ENCODE measurements at regions not wholly inside any gene's neighbourhood (a gene's known extent, or its start where the extent isn't known, plus 50 kb on each side); places are given as distances from the start of the nearest gene placed in this dataset.

DNA sequence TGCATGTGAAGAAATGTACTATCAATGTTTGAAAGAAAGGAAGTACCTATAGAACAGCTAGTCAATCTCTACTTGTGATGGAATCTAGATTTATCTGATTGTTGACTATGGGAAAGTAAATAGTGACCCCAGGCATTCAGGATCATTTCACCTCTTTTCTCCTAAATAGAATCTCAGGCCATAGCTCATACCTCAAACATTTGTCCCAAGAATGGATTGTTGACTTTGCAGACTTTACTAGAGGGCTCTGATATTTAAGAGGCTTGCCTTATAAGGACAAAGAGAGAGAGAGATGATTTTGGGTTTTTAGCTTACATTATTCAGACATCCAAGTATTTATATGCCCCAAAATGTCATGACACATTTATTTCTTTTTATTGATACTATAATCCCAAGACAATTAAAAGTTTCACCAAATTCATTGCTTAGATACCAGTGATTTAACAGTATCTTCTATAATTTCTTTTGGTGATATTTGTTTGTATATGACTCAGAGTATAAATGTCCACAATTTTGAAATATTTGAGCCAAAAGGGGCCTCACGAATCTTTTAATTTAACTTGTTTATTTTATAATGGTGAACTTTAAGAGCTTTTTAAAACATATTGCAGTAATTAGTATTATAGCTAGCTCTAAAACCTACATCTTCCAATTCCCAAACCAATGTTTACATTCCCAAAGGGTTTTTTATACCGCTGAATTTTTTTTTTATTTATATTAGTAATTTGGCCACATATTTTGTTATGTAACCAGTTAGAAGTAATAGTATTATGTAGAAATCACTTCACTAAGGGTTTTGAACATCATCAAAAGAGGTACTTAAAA lies 614.1 kb downstream of the PCDH7 start:
- no peak for FAIRE-seq
- no peak for DNase-seq (ENCODE audit: insufficient read length, low spot score)

DNA sequence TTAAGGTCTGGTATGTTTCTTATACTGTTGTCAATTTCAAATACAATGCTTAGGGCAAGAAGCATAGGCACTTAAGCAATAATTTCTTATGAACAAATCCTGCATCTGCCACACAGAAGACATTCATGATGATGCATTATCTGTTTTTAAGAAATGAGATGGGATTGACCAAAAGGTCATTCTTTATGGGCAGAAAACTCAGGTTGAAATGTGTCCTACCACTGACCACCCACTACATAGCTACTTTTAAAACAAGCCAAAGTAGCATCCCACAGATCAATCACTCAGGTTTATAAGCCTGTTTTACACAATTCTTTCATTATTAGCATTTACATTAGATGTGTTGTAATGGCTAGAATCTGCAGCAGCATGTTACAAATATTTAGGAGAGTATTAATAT lies 617.8 kb downstream of the PCDH7 start:
- DNase-seq (ENCODE audit: insufficient read length, low spot score) (no peak), FAIRE-seq (no peak)

DNA sequence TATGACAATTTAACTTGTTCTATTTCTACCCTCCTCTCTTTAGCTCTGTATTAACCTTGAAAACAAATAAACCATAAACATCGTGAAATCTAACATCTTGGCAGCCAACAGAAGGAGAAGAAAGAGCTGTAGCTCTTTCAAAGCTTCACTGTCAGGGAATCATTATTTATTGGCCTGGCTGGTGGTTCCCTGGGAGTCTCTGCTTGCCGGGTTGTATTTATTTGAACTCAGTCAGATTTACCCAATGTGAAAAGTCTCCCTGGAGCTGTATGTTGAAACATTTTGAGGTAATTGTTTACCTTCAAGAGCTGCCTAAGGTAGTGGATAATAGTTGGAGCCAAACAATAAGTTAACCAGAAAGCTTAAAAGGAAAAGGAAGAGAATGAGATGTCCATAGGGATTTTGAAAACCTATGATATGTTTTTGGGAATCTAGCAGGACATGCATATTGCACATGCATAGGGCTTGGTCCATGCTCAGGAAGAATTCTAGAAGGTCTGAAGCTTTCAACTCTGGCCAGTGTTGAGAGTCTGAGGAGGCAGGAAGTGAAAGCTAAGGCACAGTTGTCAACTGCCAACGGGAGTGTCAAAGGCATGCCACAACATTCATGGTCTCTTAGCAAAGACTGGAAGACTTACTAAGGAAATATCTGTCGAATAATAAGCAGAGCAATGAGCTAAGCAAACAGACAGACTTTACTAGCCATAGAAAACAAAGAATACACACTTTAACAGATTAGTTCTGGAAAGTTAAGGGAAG lies 621.6 kb downstream of the PCDH7 start:
- FAIRE-seq (no peak), DNase-seq (ENCODE audit: insufficient read length, low spot score) (no peak)

DNA sequence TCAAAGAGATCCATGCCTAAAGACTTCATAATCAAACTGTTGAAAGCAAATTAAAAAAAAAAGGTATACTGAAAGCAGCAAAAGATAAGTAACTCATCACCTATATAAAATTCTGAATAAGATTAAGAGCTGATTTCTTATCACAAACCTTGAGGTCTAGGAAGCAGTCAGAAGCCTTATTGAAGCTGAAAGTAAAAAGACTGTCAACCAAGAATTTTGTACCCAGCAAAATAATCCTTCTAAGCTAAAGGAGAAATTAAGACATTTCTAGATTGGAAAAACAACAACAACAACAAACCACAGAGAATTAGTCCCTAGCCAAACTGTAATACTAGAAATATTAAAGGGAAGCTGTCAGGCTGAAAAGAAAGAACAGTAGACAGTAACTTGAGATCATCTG lies 622.9 kb downstream of the PCDH7 start:
- no peak for FAIRE-seq
- DNase-seq (ENCODE audit: insufficient read length, low spot score): no peak

DNA sequence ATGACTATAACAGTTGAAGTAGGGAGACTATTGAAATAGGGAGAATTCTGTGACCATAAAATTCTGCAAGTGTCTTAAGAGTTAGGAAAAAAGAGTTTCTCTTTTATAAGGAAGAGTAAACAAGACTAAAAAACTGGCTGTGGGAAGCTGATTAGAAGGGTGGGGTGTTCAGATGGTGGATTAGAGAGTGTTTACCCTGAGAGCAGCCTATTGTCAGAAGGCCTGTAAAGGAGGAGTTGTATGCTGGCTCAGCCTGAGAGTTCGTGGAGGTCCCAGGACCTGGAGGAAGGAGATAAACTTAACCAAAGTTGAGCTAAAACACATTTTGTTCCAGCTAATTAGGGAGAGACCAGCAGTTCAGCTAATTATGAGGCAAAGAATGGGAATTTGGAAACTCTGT lies 629.7 kb downstream of the PCDH7 start:
- FAIRE-seq: no peak
- no peak for DNase-seq (ENCODE audit: insufficient read length, low spot score)

DNA sequence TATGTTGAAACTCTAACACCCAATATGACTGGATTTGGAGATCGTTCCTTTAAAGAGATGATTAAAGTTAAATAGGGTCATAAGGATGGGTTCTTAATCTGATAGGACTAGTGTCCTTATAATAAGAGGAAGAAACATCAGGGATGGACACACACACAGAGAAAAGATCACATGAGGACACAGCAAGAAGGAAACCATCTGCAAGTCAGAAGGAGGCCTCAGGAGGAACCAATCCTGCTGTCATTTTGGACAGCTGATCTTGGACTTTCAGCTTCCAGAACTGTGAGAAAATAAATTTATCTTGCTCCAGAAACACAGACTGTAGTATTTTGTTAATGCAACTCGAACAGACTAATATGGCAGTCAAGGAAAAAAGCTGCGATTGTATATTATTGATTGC lies 631.5 kb downstream of the PCDH7 start:
- no peak for FAIRE-seq

DNA sequence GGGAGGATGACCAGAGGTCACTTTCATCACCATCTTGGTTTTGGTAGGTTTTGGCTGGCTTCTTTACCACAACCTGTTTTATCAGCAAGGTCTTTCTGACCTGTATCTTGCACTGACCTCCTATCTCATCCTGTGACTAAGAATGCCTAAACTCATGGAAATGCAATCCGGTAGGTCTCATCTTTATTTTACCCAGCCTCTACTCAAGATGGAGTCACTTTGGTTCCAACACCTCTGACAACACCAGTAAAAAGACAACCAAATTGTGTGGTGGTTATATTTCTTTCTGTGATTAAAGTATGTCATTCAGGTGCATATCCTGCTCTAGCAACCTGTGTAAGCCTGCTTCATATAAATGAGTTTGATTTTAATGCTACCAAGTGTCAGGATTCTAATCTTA lies 636.7 kb downstream of the PCDH7 start:
- FAIRE-seq: no peak
- no peak for DNase-seq (ENCODE audit: insufficient read length, low spot score)

More for the DNA sequence above, 631.5 kb downstream of the PCDH7 start:
- no peak for DNase-seq (ENCODE audit: insufficient read length, low spot score)

DNA sequence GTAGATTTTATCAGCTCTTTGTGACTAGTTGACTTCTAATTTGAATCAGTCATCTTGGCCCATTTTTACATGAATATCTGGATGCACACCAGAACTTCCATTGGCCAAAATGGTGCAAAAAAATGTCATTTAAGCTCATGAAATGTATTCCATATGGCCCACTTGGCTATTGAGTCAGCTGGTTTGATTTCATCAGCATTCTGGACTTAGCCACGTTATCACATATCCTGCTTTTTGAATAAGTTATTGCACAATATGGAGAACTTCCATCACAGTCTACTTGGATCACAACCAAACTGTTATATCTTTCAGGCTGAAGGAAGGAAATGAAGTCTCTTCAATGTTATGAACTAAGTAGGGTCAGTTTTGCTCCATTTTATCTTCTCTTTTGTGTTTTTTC lies 640.6 kb downstream of the PCDH7 start:
- no peak for DNase-seq (ENCODE audit: insufficient read length, low spot score)
- no peak for FAIRE-seq

DNA sequence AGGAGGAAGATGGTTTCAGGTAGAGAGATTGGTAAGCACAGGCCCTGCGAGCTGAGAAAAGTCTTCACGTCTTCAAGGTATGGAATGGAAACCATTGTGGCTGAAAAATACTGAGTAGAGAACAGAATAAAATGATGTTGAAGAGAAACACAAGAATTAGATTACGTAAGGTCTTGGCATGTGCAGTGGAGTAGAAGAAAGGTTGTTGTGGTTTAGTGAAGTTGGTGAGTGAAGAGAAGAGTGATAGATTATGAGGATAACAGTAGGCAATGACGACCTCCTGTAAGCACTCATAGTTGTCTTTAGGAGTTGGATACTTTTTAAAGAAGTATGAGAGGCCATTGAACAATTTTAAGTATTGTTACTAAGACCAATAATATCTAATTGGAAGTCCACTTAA lies 642.6 kb downstream of the PCDH7 start:
- FAIRE-seq (no peak), DNase-seq (ENCODE audit: insufficient read length, low spot score) (no peak)

DNA sequence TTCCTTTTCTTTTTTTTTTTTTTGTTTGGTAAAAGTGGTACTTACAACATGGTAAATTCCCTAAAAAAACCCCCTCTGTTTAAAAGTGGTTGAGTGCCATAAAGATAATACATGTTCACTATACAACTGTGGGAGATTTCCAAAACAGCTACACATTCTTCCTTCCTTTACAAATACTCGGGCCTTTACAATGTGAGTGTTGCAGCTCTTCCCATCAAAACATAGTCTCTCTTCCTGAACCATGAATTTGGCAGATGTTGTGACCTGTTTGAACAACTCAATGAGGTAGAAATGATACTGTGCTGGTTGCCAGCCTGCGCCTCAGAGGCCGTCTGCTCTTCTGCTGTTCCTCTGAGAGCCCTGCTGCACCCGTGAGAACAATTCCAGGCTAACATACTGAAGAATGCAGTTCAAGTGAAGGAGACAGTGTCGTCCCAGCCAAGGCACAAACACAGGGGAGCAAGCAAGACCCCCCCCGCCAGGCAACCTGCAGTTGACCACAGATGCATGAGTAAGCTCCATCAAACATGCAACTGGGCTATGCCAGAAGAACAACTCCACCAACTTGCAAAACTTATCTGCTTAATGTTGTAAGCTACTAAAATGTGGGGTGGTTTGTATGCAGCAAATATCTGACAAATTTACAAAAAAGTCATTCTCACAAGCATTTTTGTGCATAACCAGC lies 645.0 kb downstream of the PCDH7 start:
- FAIRE-seq: no peak
- no peak for DNase-seq (ENCODE audit: insufficient read length, low spot score)

DNA sequence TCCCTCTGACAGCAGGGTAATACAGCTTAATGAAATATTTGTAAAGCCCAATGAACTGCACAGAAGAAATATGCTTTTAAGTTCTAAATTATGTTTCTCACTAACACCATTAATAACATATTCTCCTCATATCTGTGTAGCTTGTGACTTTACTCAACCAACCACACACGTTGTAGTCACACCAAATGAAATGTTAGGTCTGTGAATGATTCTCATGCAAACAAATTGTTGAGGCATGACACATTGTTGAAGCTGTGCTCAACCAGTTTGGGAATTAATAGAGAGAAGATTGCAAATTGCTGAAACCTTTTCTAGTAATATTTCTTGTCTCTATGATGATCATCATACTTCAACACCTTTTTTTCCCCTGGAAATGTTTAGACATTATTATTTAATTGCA lies 645.9 kb downstream of the PCDH7 start:
- FAIRE-seq: no peak

DNA sequence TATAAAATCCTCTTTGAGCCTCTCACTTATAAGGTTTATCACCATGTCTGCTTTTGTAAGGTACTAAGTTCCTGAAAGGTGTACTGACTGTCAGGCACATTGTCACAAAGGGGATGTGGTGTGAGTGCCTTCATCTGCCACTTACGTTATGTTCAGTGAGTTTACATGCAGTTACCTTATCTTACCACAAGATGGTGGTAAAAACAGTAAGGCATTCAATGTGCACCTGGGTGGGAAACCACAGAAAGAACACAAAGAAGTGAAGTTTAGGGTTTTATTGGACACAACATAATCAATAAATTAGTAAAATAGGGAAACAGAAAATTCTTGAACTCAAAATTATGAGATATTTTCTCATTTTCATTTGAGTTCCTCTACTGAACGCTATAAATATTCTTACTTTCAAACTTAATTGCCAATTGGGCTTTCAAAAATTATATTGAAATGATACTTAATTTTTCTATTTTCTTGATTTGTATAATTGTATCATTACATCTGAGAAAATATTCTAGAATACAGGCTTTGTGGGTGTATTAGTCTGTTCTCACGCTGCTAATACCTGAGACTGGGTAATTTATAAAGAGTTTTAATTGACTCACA lies 650.8 kb downstream of the PCDH7 start:
- peak; percentile 3 for DNase-seq (ENCODE audit: insufficient read length, low spot score)

More for the DNA sequence above, 645.9 kb downstream of the PCDH7 start:
- DNase-seq (ENCODE audit: insufficient read length, low spot score): no peak

DNA sequence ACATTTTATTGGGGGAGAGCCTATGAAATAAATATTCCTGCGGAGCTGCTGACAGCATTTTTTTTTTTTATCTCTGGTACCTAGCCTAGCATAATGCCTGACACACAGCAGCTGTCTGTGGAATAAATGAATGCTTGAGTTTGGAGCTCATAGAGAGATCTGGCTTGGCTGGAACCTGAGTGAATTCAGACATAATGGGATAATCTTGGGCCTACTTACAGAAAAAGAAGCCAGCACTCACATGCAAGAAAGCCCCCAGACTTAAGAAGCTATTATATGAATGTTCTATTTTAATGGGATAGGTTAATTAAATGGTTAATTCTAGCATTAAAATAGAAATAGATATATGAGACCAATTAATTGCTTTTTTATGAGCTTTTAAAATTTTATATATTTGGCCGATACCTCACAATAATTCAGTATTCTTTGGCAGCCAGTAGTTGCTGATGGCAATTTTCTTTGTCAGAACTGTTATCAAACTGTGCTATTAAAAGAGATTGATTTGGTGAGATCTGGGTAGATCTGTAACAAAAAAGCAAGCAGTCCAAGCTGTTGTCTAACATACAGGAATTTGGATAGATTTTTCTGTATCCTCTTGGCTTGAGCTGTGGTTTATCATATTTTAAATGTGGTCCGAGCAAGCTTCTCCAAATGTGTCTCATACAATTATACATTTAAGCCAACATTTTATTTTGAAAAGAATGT lies 654.2 kb downstream of the PCDH7 start:
- FAIRE-seq (no peak), DNase-seq (ENCODE audit: insufficient read length, low spot score) (no peak)

More for the DNA sequence above, 650.8 kb downstream of the PCDH7 start:
- no peak for FAIRE-seq

DNA sequence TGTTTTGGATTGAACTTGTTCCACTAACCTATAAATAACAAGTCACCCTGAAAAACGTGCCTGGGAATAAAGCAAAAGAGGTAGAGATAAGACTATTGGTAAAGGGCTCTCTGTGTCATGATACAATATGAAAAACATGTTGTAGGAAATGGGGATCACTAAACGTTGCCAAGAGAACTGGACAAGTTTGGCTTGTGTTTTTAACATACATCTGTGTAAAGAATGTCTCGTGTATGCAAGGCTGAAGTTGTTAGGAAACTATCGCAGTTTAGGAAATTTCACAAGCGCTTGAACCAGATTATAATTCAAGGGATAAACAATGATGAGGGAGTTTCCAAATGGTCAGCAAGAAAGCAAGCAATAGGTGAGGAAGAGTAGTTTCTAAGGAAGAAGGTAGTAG lies 655.8 kb downstream of the PCDH7 start:
- FAIRE-seq (no peak), DNase-seq (ENCODE audit: insufficient read length, low spot score) (no peak)

DNA sequence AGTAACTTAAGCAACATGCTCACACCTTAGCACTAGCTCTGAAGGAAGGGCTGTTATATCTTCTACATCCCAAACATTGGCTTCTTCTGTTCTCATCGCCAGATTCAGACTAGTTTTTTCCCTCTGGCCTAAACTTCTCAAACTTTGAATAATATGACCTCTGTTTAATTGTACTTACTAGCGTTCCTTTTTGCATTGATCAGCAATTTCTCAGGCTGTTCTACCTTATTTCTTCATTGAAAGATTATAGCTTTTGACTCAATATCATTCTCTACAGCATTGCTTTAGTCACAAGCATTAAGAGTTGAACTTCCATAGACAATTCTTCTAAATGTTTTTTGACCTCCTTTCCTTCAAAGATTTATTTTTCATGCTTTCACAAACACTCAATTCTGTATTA lies 659.2 kb downstream of the PCDH7 start:
- FAIRE-seq: no peak

DNA sequence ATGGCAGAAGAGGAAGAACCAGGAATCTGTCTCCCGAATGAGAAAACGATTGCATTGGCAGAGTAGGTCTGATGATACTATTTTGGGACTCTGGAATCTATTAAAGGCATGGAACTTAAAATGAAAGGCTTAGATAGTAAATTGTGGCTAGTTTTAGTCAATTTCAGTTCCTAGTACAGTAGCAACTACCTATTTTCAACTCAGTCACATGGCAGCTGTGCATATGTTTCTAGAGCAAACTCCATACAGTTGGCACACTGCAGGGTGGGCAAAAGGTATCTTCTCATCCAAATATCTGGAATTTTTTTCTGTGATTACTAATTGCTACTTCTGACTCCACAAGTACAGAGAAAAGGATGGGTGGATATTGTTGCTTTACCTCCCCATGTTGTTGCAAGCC lies 663.6 kb downstream of the PCDH7 start:
- FAIRE-seq: no peak
- no peak for DNase-seq (ENCODE audit: insufficient read length, low spot score)

More for the DNA sequence above, 659.2 kb downstream of the PCDH7 start:
- DNase-seq (ENCODE audit: insufficient read length, low spot score): no peak

DNA sequence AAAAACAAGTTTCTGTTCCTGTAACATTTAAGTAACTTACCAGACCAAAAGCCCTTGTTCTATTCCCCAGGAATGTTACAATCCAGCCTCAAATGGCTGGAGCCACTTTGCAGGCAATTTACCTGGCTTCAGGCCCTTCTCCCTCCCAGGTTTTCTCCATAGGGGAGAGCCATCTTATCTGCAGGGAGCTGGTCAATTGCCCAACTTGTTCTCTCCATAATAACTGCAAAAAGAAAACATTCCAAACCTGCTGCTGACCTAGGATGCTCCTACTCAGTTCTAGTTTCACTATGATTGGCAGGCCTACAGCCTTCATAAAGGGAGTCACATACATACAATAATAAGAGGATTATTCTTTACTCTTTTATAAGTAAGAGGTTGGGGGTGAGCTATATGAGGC lies 670.7 kb downstream of the PCDH7 start:
- FAIRE-seq: no peak

DNA sequence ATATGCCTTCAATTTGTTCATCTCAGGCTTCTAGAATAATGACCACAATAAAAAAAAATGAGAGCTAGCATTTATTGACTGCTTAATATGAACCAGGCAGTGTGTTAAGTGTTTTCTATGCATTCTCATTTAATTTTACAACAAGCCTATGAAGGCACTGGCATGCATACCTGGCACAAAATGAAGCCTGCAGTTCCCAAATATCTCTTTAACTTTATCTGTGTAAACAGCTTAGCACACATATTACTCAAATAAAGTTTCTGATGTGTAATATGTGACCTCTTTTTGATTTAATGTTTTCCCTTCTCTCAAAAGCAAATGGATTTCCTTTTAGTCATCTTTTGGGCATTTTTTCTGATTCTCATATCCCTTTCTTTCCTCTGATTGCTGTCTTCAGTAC lies 671.8 kb downstream of the PCDH7 start:
- FAIRE-seq (no peak), DNase-seq (ENCODE audit: insufficient read length, low spot score) (no peak)

More for the DNA sequence above, 670.7 kb downstream of the PCDH7 start:
- DNase-seq (ENCODE audit: insufficient read length, low spot score): no peak

DNA sequence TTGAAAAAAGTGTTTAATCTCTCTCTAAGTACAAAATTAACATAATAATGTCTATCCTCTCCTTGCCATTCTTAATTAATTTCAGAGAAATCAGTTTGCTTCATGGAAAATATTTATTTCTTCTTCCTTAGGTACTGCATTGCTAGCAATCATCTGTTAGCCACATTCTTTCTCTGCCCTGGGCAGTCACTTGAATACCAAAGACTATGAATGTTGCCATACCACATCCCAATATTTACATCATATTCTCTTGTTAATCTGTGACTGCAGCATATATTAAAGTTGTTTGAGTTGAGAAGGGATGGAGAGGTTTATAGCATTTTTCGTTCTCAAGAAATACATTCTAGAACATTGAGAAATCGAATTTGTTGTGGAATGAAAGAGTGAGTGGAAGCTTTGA lies 672.8 kb downstream of the PCDH7 start:
- FAIRE-seq (no peak), DNase-seq (ENCODE audit: insufficient read length, low spot score) (no peak)

DNA sequence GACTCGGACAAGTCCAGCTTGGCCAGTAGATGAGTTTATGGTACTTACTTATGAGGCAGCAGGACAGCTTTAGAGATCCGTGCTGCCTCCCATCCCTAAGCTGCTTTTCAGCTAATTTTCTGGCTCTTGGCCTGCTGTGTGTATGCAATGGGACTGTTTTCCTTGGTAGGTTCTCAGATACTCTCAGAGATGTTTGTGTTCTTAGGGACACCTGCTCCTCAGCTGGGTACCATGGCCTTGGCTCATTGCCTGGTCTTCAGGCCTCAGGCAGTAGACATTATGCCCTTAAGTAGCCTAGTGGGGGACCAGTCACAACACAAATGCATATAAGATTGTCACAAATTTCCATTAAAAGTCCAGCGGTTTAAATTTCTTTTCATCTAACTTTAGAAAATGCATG lies 688.0 kb downstream of the PCDH7 start:
- DNase-seq (ENCODE audit: insufficient read length, low spot score) (no peak), FAIRE-seq (no peak)

DNA sequence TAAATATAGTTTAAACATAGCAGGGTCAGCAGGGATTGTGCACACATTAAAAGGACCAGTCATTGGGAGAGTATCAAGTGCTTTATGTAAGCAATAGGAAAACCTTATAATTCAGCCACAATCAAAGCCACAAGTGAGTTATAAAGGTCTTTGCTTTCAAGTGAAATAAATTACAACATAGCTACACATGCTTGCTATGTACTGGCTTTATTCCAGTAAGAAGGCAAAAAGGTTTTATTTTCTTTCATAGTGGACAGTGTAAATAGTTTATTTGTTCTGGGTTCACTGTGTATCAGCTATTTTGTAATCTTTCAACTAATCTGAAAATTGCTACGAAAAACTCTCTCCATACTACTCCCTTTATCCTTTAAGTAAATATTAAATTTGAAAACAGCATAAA lies 691.4 kb downstream of the PCDH7 start:
- FAIRE-seq (no peak), DNase-seq (ENCODE audit: insufficient read length, low spot score) (no peak)

Measured in GM19239 (cell line).